Liver (tissue), 3 donors: ENCODE measurements at regions not wholly inside any gene's neighbourhood (a gene's known extent, or its start where the extent isn't known, plus 50 kb on each side); places are given as distances from the start of the nearest gene placed in this dataset.

ENCODE experiments used
- ATF3 ChIP-seq: IDR thresholded peaks from 2 replicates; pipeline ENCODE4 v1.6.1; 2016; ENCODE audit warnings: antibody characterized with exemption
- JUND ChIP-seq, 2 donors: IDR thresholded peaks; 2 replicates each; pipeline ENCODE4 v1.6.1; 2016; ENCODE audit warnings: antibody characterized with exemption in 2 of 2
- RAD21 ChIP-seq, 2 donors: IDR thresholded peaks; 2 replicates each; pipeline ENCODE4 v1.6.1; 2016; ENCODE audit warnings: antibody characterized with exemption in 2 of 2, mild to moderate bottlenecking in 2 of 2
- REST ChIP-seq: IDR thresholded peaks from 2 replicates; pipeline ENCODE4 v1.6.1; 2016; ENCODE audit warnings: antibody characterized with exemption, mild to moderate bottlenecking
- SP1 ChIP-seq: IDR thresholded peaks from 2 replicates; pipeline ENCODE4 v1.6.1; 2018; ENCODE audit warnings: antibody characterized with exemption, mild to moderate bottlenecking
- YY1 ChIP-seq: IDR thresholded peaks from 2 replicates; pipeline ENCODE4 v1.6.1; 2016; ENCODE audit warnings: antibody characterized with exemption, mild to moderate bottlenecking
- TF ChIP-seq, protein P1 (sequence below): fragments of 150-350 bp; IDR thresholded peaks from 2 replicates; pipeline ENCODE4 v1.5.1; 2017; ENCODE audit warnings: improper control_type of control experiment, low read depth, low read length; ENCODE audit not compliant: missing input control
- TF ChIP-seq, protein P2 (sequence below): IDR thresholded peaks from 2 replicates; pipeline ENCODE4 v1.6.1; 2016; ENCODE audit warnings: antibody characterized with exemption
- donor health status: healthy.
- donor health status: healthy.

DNA sequence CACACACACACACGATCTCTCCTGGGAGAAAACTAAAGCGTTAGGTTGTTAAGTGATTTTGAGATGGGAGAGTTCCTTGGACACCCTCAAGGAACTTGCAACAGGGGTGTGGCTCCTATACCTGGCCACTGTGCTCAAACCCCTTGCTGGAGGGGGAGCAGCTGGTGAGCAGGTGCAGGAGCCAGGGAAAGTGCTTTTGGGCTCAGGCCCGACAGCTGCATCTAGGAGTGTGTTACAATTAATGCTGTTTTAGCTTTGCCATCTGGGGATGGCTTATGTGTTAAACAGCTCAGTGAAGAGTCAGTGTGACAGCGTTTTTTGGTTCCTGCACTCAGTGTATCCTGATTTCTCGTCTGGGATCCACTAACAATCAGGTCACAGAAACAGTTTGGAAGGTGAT, 510.8 kb downstream of the TRIB2 start:
- TF ChIP-seq RAD21 (IDR thresholded peaks at IDR 0.05) (no peak), SP1 (no peak), REST (no peak), YY1 (no peak), JUND (IDR thresholded peaks at IDR 0.05) (no peak), ATF3 (no peak)
- TF ChIP-seq, protein P1, sequence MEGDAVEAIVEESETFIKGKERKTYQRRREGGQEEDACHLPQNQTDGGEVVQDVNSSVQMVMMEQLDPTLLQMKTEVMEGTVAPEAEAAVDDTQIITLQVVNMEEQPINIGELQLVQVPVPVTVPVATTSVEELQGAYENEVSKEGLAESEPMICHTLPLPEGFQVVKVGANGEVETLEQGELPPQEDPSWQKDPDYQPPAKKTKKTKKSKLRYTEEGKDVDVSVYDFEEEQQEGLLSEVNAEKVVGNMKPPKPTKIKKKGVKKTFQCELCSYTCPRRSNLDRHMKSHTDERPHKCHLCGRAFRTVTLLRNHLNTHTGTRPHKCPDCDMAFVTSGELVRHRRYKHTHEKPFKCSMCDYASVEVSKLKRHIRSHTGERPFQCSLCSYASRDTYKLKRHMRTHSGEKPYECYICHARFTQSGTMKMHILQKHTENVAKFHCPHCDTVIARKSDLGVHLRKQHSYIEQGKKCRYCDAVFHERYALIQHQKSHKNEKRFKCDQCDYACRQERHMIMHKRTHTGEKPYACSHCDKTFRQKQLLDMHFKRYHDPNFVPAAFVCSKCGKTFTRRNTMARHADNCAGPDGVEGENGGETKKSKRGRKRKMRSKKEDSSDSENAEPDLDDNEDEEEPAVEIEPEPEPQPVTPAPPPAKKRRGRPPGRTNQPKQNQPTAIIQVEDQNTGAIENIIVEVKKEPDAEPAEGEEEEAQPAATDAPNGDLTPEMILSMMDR: no peak
- TF ChIP-seq, protein P2, sequence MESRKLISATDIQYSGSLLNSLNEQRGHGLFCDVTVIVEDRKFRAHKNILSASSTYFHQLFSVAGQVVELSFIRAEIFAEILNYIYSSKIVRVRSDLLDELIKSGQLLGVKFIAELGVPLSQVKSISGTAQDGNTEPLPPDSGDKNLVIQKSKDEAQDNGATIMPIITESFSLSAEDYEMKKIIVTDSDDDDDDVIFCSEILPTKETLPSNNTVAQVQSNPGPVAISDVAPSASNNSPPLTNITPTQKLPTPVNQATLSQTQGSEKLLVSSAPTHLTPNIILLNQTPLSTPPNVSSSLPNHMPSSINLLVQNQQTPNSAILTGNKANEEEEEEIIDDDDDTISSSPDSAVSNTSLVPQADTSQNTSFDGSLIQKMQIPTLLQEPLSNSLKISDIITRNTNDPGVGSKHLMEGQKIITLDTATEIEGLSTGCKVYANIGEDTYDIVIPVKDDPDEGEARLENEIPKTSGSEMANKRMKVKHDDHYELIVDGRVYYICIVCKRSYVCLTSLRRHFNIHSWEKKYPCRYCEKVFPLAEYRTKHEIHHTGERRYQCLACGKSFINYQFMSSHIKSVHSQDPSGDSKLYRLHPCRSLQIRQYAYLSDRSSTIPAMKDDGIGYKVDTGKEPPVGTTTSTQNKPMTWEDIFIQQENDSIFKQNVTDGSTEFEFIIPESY: no peak
